ENCODE measurements at regions not wholly inside any gene's neighbourhood (a gene's known extent, or its start where the extent isn't known, plus 50 kb on each side); places are given as distances from the start of the nearest gene placed in this dataset.

- Mint-ChIP-seq H3K36me3 (ENCODE audit: low read depth) (no peaks in the 10 kb centered on the region), H3K4me3 (no peak overlapping the region), H3K27me3 (ENCODE audit: insufficient read depth) (peaks cover 9% of the 10 kb centered on the region; the same call in 1 of the 2 replicates), H3K9me3 (no peaks in the 10 kb centered on the region), H3K4me1 (ENCODE audit: low read depth) (no peaks in the 10 kb centered on the region), H3K27ac (no peak overlapping the region)
- DNase-seq = no peak
- TF ChIP-seq CTCF (IDR thresholded peaks at IDR 0.05) = no peak
These were observed 300.1 kb downstream of the COG6 start for GRCh38 chr13:39955560-39955959.

DNA sequence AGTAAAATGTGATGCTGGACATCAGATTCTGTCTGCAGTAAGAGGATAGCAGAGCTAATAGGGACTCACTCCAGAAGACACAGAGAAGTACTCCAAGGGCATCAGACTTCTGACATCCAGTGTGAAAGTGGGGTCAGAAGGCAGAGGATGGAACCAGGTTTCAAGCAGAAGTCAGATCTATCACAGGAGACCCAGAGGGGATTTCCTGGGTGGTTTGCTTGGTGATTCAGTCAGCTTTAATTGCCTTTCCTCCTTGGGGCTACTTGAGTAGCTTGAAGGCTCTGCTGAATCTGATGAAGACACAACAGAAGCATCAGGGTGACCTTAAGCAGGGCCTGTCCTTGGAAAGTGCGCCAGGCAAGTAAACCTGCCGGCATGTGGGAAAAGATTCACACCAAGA lies 300.6 kb downstream of the COG6 start:
- Mint-ChIP-seq H3K9me3 (no peaks in the 10 kb centered on the region), H3K27ac (no peak overlapping the region), H3K36me3 (ENCODE audit: low read depth) (no peaks in the 10 kb centered on the region), H3K4me1 (ENCODE audit: low read depth) (no peaks in the 10 kb centered on the region), H3K27me3 (ENCODE audit: insufficient read depth) (peaks cover 9% of the 10 kb centered on the region; the same call in 1 of the 2 replicates), H3K4me3 (no peak overlapping the region)
- DNase-seq = no peak
- TF ChIP-seq CTCF (IDR thresholded peaks at IDR 0.05) = no peak

DNA sequence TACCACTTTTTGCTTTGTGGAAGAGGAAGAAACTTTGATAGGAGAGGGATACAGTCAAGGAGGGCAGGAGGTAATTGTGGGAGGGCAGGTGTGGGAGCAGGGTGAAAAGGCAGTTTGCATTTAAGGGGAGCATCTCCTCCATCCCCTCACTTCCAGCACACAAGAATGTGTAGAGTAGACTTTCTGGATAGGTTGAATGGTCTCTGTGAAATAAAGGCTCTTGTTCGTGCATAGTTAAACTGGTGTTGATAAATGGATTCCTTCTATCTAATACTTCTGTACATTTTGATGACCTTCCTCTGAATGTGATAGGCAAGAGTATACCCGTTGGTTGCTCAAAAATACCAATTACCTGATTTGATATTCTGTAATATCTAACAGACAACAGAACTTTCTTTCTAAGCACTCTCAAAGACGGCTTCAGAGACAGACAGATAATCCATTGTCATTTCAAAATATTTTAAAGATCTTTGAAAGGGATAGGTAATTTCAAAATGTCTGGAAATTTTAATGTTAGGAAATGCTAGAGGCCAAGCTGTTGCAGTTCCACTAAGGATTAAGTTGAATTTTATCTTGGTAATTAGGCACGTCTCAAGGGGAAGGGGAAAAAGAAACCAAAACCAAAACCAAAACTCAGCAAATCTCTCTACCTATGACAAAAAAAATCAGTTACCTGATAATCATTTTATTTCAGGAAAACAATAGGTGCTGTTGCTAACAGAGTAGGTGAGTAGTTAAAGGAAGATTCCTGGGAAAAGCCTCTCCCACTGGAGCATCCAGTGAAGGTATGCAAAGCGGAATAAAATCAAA lies 302.6 kb downstream of the COG6 start:
- Mint-ChIP-seq H3K4me3 (no peak overlapping the region), H3K27ac (no peak overlapping the region), H3K4me1 (ENCODE audit: low read depth) (no peaks in the 10 kb centered on the region), H3K27me3 (ENCODE audit: insufficient read depth) (peaks cover 7% of the 10 kb centered on the region; the same call in 1 of the 2 replicates), H3K9me3 (no peaks in the 10 kb centered on the region; the same call in 1 of the 2 replicates), H3K36me3 (ENCODE audit: low read depth) (no peaks in the 10 kb centered on the region)
- no peak for TF ChIP-seq CTCF (IDR thresholded peaks at IDR 0.05)
- DNase-seq = no peak

GRCh38 chr13:39959497-39960144 lies 304.2 kb downstream of the COG6 start:
- H3K4me3 Mint-ChIP-seq = no peak overlapping the region
- H3K27me3 Mint-ChIP-seq (ENCODE audit: insufficient read depth) = peaks cover 7% of the 10 kb centered on the region; the same call in 1 of the 2 replicates
- H3K4me1 Mint-ChIP-seq (ENCODE audit: low read depth) = no peaks in the 10 kb centered on the region
- no peaks in the 10 kb centered on the region; the same call in 1 of the 2 replicates for H3K9me3 Mint-ChIP-seq
- DNase-seq = no peak
- H3K27ac Mint-ChIP-seq = no peak overlapping the region
- TF ChIP-seq CTCF (IDR thresholded peaks at IDR 0.05) = no peak
- no peaks in the 10 kb centered on the region for H3K36me3 Mint-ChIP-seq (ENCODE audit: low read depth)

- no peak for DNase-seq
- no peak for TF ChIP-seq CTCF (IDR thresholded peaks at IDR 0.05)
- Mint-ChIP-seq H3K27me3 (ENCODE audit: insufficient read depth) (peaks cover 7% of the 10 kb centered on the region; the same call in 1 of the 2 replicates), H3K9me3 (no peaks in the 10 kb centered on the region; the same call in 1 of the 2 replicates), H3K36me3 (ENCODE audit: low read depth) (no peaks in the 10 kb centered on the region), H3K4me3 (no peak overlapping the region), H3K4me1 (ENCODE audit: low read depth) (no peaks in the 10 kb centered on the region), H3K27ac (no peak overlapping the region)
These were observed 304.7 kb downstream of the COG6 start for GRCh38 chr13:39960191-39960590.

Data from HFFc6 (cell line).